ENCODE measurements at regions not wholly inside any gene's neighbourhood (a gene's known extent, or its start where the extent isn't known, plus 50 kb on each side); places are given as distances from the start of the nearest gene placed in this dataset.
"Not testable (repeated sequence)": the region's sequence is repeated elsewhere in the genome, so short reads cannot be mapped to it uniquely, and the experiment has no call there.

DNA sequence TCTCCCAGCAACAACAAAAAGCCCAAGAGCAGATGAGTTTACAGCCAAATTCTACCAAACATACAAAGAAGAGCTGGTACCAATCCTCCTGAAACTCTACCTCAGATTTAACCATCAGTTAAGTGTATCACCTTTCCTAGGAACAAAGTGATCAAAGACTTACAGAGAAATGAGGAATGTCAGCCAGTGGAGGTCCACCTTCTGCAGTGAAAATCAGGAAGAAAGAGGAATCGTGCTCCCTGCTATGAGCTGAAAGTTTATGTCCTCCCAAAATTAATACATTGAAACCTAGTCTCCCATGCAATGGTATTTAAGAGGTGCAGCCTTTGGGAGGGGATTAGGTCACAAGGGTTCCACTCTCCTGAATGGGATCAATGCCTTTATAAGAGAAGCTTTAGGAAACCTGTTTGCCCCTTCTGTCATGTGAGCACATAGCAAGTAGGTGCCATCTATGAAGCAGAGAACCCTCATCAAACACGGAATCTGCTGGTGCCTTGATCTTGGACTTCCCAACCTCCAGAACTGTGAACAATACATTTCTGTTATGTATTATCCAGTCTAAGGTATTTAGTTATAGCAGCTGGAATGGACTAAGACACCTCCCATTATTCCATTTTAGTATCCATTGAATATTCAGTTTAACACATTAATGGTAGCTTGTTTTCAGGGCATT is 139.0 kb upstream of the FZD8 start:
- Histone ChIP-seq H3K4me2 (ENCODE audit: low read depth, low read length) (no peak overlapping the region), H4K20me1 (ENCODE audit: insufficient read depth, low read length) (no peaks in the 10 kb centered on the region), H3K9me3 (replicated peaks; ENCODE audit: insufficient read depth, low read length) (no peaks in the 10 kb centered on the region), H3K79me2 (ENCODE audit: low read length) (no peaks in the 10 kb centered on the region), H3K4me3 (ENCODE audit: low read length) (no peak overlapping the region), H2AFZ (ENCODE audit: low read length) (no peak overlapping the region), H3K36me3 (replicated peaks; ENCODE audit: insufficient read depth, low read length) (no peaks in the 10 kb centered on the region), H3K27me3 (replicated peaks; ENCODE audit: insufficient read depth, low read length) (no peaks in the 10 kb centered on the region), H3K9ac (ENCODE audit: low read length) (no peak overlapping the region), H3K9me2 (replicated peaks; ENCODE audit: insufficient read depth, low read length) (no peaks in the 10 kb centered on the region), H3K27ac (ENCODE audit: low read length) (no peak overlapping the region), H3K4me1 (ENCODE audit: low read length) (no peaks in the 10 kb centered on the region), H3F3A (ENCODE audit: insufficient read depth, low read length) (no peaks in the 10 kb centered on the region)
- DNase-seq = no peak
- TF ChIP-seq EZH2 (optimal IDR thresholded peaks at IDR 0.05; ENCODE audit: low read depth, low read length) (no peak), EZH2phosphoT487 (IDR thresholded peaks at IDR 0.05; ENCODE audit: low read length) (no peak)
- TF ChIP-seq, protein P1, sequence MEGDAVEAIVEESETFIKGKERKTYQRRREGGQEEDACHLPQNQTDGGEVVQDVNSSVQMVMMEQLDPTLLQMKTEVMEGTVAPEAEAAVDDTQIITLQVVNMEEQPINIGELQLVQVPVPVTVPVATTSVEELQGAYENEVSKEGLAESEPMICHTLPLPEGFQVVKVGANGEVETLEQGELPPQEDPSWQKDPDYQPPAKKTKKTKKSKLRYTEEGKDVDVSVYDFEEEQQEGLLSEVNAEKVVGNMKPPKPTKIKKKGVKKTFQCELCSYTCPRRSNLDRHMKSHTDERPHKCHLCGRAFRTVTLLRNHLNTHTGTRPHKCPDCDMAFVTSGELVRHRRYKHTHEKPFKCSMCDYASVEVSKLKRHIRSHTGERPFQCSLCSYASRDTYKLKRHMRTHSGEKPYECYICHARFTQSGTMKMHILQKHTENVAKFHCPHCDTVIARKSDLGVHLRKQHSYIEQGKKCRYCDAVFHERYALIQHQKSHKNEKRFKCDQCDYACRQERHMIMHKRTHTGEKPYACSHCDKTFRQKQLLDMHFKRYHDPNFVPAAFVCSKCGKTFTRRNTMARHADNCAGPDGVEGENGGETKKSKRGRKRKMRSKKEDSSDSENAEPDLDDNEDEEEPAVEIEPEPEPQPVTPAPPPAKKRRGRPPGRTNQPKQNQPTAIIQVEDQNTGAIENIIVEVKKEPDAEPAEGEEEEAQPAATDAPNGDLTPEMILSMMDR (IDR thresholded peaks at IDR 0.05; ENCODE audit: low read length) = no peak

DNA sequence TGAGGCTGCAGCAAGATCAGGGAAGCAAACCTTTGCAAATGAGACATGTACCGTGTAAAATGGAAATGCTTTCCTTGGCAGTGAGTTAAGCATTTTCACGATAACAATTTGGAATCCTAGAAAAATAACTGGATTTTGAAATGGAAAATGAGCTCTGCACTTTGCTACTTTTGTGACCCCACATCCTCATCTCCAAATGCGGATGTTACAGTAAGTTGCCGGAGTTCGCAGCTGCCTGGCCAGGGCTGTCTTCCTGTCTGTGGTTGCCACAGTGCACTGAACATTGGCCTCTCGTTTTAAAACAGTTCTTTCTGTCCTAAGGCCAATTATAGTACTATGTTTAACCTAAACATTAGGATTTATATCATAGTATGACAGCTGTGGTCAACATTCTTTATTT is 136.2 kb upstream of the FZD8 start:
- no peak for TF ChIP-seq EZH2phosphoT487 (IDR thresholded peaks at IDR 0.05; ENCODE audit: low read length)
- TF ChIP-seq, protein P1 (IDR thresholded peaks at IDR 0.05; ENCODE audit: low read length) = no peak

DNA sequence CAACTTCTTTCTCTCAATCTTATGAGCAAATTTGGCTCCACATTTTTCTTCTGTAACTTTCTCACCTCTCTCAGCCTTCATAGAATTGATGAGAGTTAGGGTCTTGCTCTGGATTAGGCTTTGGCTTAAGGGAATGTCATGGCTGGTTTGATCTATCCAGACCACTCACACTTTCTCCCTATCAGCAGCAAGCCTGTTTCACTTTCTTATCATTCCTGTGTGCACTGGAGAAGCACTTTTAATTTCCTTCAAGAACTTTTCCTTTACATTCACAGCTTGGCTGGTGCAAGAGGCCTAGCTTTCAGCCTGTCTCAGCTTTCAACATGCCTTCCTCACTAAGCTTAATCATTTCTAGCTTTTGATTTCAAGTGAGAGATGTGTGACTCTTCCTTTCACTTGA is 134.5 kb upstream of the FZD8 start:
- H3K9me3 ChIP-seq (replicated peaks; ENCODE audit: insufficient read depth, low read length); H3K79me2 ChIP-seq (ENCODE audit: low read length); H3K27me3 ChIP-seq (replicated peaks; ENCODE audit: insufficient read depth, low read length); H3K4me1 ChIP-seq (ENCODE audit: low read length); H3K36me3 ChIP-seq (replicated peaks; ENCODE audit: insufficient read depth, low read length); DNase-seq; H4K20me1 ChIP-seq (ENCODE audit: insufficient read depth, low read length); H3K4me2 ChIP-seq (ENCODE audit: low read depth, low read length); H3K9ac ChIP-seq (ENCODE audit: low read length); H3K4me3 ChIP-seq (ENCODE audit: low read length); H3K27ac ChIP-seq (ENCODE audit: low read length); H3F3A ChIP-seq (ENCODE audit: insufficient read depth, low read length); H3K9me2 ChIP-seq (replicated peaks; ENCODE audit: insufficient read depth, low read length); H2AFZ ChIP-seq (ENCODE audit: low read length): not testable (repeated sequence)

More for the DNA sequence above, 136.2 kb upstream of the FZD8 start:
- no peak overlapping the region for H3K27ac ChIP-seq (ENCODE audit: low read length)
- no peak overlapping the region for H2AFZ ChIP-seq (ENCODE audit: low read length)
- H3F3A ChIP-seq (ENCODE audit: insufficient read depth, low read length) = no peaks in the 10 kb centered on the region
- no peak overlapping the region for H3K4me3 ChIP-seq (ENCODE audit: low read length)
- no peaks in the 10 kb centered on the region for H3K9me2 ChIP-seq (replicated peaks; ENCODE audit: insufficient read depth, low read length)
- no peaks in the 10 kb centered on the region for H3K4me1 ChIP-seq (ENCODE audit: low read length)
- H3K9ac ChIP-seq (ENCODE audit: low read length) = no peak overlapping the region
- H3K36me3 ChIP-seq (replicated peaks; ENCODE audit: insufficient read depth, low read length) = no peaks in the 10 kb centered on the region
- no peaks in the 10 kb centered on the region for H4K20me1 ChIP-seq (ENCODE audit: insufficient read depth, low read length)
- H3K27me3 ChIP-seq (replicated peaks; ENCODE audit: insufficient read depth, low read length) = no peaks in the 10 kb centered on the region
- H3K9me3 ChIP-seq (replicated peaks; ENCODE audit: insufficient read depth, low read length) = no peaks in the 10 kb centered on the region
- no peaks in the 10 kb centered on the region for H3K79me2 ChIP-seq (ENCODE audit: low read length)
- no peak for DNase-seq
- no peak overlapping the region for H3K4me2 ChIP-seq (ENCODE audit: low read depth, low read length)

DNA sequence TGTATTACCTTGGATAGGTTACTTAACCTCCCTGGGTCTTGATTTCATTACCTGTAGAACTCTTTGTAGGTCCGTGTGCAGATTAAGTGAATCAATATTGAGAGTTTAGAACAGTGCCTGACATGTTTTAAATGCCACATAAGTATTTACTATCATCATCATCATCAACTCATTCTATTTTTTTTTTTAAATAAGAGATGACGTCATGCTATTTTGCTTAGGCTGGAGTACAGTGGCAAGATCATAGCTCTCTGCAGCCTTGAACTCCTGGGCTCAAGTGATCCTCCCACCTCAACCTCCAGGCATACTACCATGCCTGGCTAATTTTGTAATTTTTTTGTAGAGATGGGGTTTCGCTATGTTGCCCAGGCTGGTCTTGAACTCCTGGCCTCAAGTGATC is 132.0 kb upstream of the FZD8 start:
- no peaks in the 10 kb centered on the region for H3K27me3 ChIP-seq (replicated peaks; ENCODE audit: insufficient read depth, low read length)
- no peak overlapping the region for H3K9ac ChIP-seq (ENCODE audit: low read length)
- H3K4me1 ChIP-seq (ENCODE audit: low read length) = no peaks in the 10 kb centered on the region
- no peak for TF ChIP-seq EZH2phosphoT487 (IDR thresholded peaks at IDR 0.05; ENCODE audit: low read length)
- TF ChIP-seq, protein P1 (IDR thresholded peaks at IDR 0.05; ENCODE audit: low read length) = no peak
- TF ChIP-seq EZH2 (optimal IDR thresholded peaks at IDR 0.05; ENCODE audit: low read depth, low read length) = no peak
- H3K9me2 ChIP-seq (replicated peaks; ENCODE audit: insufficient read depth, low read length) = no peaks in the 10 kb centered on the region
- H3K27ac ChIP-seq (ENCODE audit: low read length) = no peak overlapping the region
- no peaks in the 10 kb centered on the region for H3K9me3 ChIP-seq (replicated peaks; ENCODE audit: insufficient read depth, low read length)
- H3K4me2 ChIP-seq (ENCODE audit: low read depth, low read length) = no peak overlapping the region
- H4K20me1 ChIP-seq (ENCODE audit: insufficient read depth, low read length) = no peaks in the 10 kb centered on the region
- H2AFZ ChIP-seq (ENCODE audit: low read length) = no peak overlapping the region
- H3K36me3 ChIP-seq (replicated peaks; ENCODE audit: insufficient read depth, low read length) = no peaks in the 10 kb centered on the region
- H3K79me2 ChIP-seq (ENCODE audit: low read length) = no peaks in the 10 kb centered on the region
- H3F3A ChIP-seq (ENCODE audit: insufficient read depth, low read length) = no peaks in the 10 kb centered on the region
- H3K4me3 ChIP-seq (ENCODE audit: low read length) = no peak overlapping the region
- DNase-seq = no peak

All from MM.1S (cell line).